H9 (cell line): ENCODE measurements at regions not wholly inside any gene's neighbourhood (a gene's known extent, or its start where the extent isn't known, plus 50 kb on each side); places are given as distances from the start of the nearest gene placed in this dataset.

ENCODE experiments used
- DNase-seq: peaks from one replicate; pipeline ENCODE4 v3.0.0-alpha.2; 2017
- H2AFZ ChIP-seq: one replicate; pipeline ENCODE4 v1.6.1; 2013; ENCODE audit warnings: mild to moderate bottlenecking, low read length, control low read depth, moderate library complexity
- H2AK5ac ChIP-seq: 2 replicates; pipeline ENCODE4 v1.6.1; 2013; ENCODE audit warnings: low read length, control low read depth, mixed read lengths; ENCODE audit not compliant: insufficient read length
- H2BK120ac ChIP-seq: one replicate; pipeline ENCODE4 v1.6.1; 2013; ENCODE audit warnings: low read depth, mild to moderate bottlenecking, low read length, control low read depth, inconsistent platforms; ENCODE audit not compliant: poor library complexity, severe bottlenecking
- H2BK12ac ChIP-seq: 2 replicates; pipeline ENCODE4 v1.6.1; 2013; ENCODE audit warnings: low read length, control low read depth, mixed read lengths, low read depth; ENCODE audit not compliant: insufficient read length
- H2BK15ac ChIP-seq: 2 replicates; pipeline ENCODE4 v1.6.1; 2013; ENCODE audit warnings: low read depth, low read length, control low read depth
- H2BK20ac ChIP-seq: one replicate; pipeline ENCODE4 v1.6.1; 2013; ENCODE audit warnings: low read depth, mild to moderate bottlenecking, low read length, control low read depth, inconsistent platforms; ENCODE audit not compliant: poor library complexity, severe bottlenecking
- H2BK5ac ChIP-seq: 2 replicates; pipeline ENCODE4 v1.6.1; 2013; ENCODE audit warnings: low read length, control low read depth, mixed read lengths; ENCODE audit not compliant: insufficient read length
- H3K14ac ChIP-seq: 2 replicates; pipeline ENCODE4 v1.6.1; 2013; ENCODE audit warnings: low read length, control low read depth; ENCODE audit not compliant: insufficient read depth
- H3K18ac ChIP-seq: 2 replicates; pipeline ENCODE4 v1.6.1; 2013; ENCODE audit warnings: low read depth, mild to moderate bottlenecking, mixed read lengths, low read length, control low read depth; ENCODE audit not compliant: insufficient read length
- H3K23ac ChIP-seq: 2 replicates; pipeline ENCODE4 v1.6.1; 2013; ENCODE audit warnings: low read length, control low read depth, mixed read lengths, low read depth; ENCODE audit not compliant: insufficient read length
- H3K23me2 ChIP-seq: 2 replicates; pipeline ENCODE4 v1.6.1; 2013; ENCODE audit warnings: low read depth, mild to moderate bottlenecking, mixed read lengths, low read length, control low read depth; ENCODE audit not compliant: insufficient read length, poor library complexity, severe bottlenecking
- H3K27ac ChIP-seq: 2 replicates; pipeline ENCODE4 v1.5.1; 2013; ENCODE audit warnings: low read length, control low read depth, mixed read lengths, low read depth; ENCODE audit not compliant: insufficient read length
- H3K27me3 ChIP-seq: 2 replicates; pipeline ENCODE4 v1.6.1; 2013; ENCODE audit warnings: low read length, control low read depth, inconsistent platforms; ENCODE audit not compliant: insufficient read depth
- H3K4ac ChIP-seq: 2 replicates; pipeline ENCODE4 v1.6.1; 2013; ENCODE audit warnings: low read depth, mild to moderate bottlenecking, control low read depth, inconsistent platforms, low read length, moderate library complexity
- H3K4me1 ChIP-seq: 2 replicates; pipeline ENCODE4 v1.6.1; 2013; ENCODE audit warnings: low read length, control low read depth, inconsistent platforms; ENCODE audit not compliant: insufficient read depth
- H3K4me2 ChIP-seq: 2 replicates; pipeline ENCODE4 v1.6.1; 2013; ENCODE audit warnings: low read length, control low read depth, mixed read lengths; ENCODE audit not compliant: insufficient read length, insufficient read depth
- H3K56ac ChIP-seq: 2 replicates; pipeline ENCODE4 v1.6.1; 2013; ENCODE audit warnings: low read depth, mild to moderate bottlenecking, mixed read lengths, low read length, control low read depth; ENCODE audit not compliant: insufficient read length
- H3K79me1 ChIP-seq: 2 replicates; pipeline ENCODE4 v1.6.1; 2013; ENCODE audit warnings: low read depth, mild to moderate bottlenecking, moderate library complexity, low read length, control low read depth, inconsistent platforms; ENCODE audit not compliant: insufficient read depth, poor library complexity, severe bottlenecking
- H3K79me2 ChIP-seq: 2 replicates; pipeline ENCODE4 v1.6.1; 2013; ENCODE audit warnings: low read length, control low read depth, inconsistent platforms; ENCODE audit not compliant: insufficient read depth
- H3K9ac ChIP-seq: 2 replicates; pipeline ENCODE4 v1.6.1; 2013; ENCODE audit warnings: low read length, control low read depth, mixed read lengths; ENCODE audit not compliant: insufficient read length; ENCODE audit errors: extremely low read depth
- H3K9me3 ChIP-seq: one replicate; pipeline ENCODE4 v1.6.1; 2013; ENCODE audit warnings: low read depth, low read length, inconsistent platforms; ENCODE audit not compliant: control insufficient read depth
- H3T11ph ChIP-seq: one replicate; pipeline ENCODE4 v1.6.1; 2013; ENCODE audit warnings: mild to moderate bottlenecking, low read length, control low read depth, inconsistent platforms
- H4K20me1 ChIP-seq: one replicate; pipeline ENCODE4 v1.6.1; 2013; ENCODE audit not compliant: control insufficient read depth, insufficient read length, insufficient read depth
- H4K5ac ChIP-seq: 2 replicates; pipeline ENCODE4 v1.6.1; 2013; ENCODE audit warnings: low read depth, mild to moderate bottlenecking, mixed read lengths, low read length, control low read depth; ENCODE audit not compliant: insufficient read length
- H4K8ac ChIP-seq: replicated peaks from 2 replicates; pipeline ENCODE4 v1.6.1; 2013; ENCODE audit warnings: low read length, control low read depth, mixed read lengths, low read depth; ENCODE audit not compliant: insufficient read length
- H4K91ac ChIP-seq: 2 replicates; pipeline ENCODE4 v1.6.1; 2013; ENCODE audit warnings: low read depth, mild to moderate bottlenecking, moderate library complexity, mixed read lengths, low read length, control low read depth; ENCODE audit not compliant: insufficient read length
- H3K27ac Mint-ChIP-seq, 3 experiments: 2 replicates in 2 of 3; 3 replicates in 1 of 3; pipeline ENCODE4 v1.8.0; 2020 to 2021; ENCODE audit warnings: mixed read lengths in 3 of 3, mild to moderate bottlenecking in 1 of 3, moderate library complexity in 1 of 3
- H3K27me3 Mint-ChIP-seq: 2 replicates; pipeline ENCODE4 v1.8.0; 2021; ENCODE audit warnings: low read depth, mild to moderate bottlenecking, moderate library complexity, mixed read lengths
- H3K36me3 Mint-ChIP-seq, 3 experiments: 2 replicates in 2 of 3; 3 replicates in 1 of 3; pipeline ENCODE4 v1.8.0; 2020 to 2021; ENCODE audit warnings: low read depth in 3 of 3, mixed read lengths in 3 of 3; ENCODE audit not compliant: insufficient read depth in 1 of 3
- H3K4me1 Mint-ChIP-seq, 2 experiments: 2 replicates each; pipeline ENCODE4 v1.8.0; 2020; ENCODE audit warnings: mixed read lengths in 2 of 2
- H3K4me3 Mint-ChIP-seq, 2 experiments: 2 replicates in 1 of 2; 3 replicates in 1 of 2; pipeline ENCODE4 v1.8.0; 2020 to 2021; ENCODE audit warnings: mild to moderate bottlenecking in 2 of 2, mixed read lengths in 2 of 2, moderate library complexity in 1 of 2
- H3K9me3 Mint-ChIP-seq, 2 experiments: 2 replicates in 1 of 2; 3 replicates in 1 of 2; pipeline ENCODE4 v1.8.0; 2020; ENCODE audit warnings: mild to moderate bottlenecking in 2 of 2, mixed read lengths in 2 of 2, moderate library complexity in 1 of 2
- WGBS: extraction: QIAGEN DNeasy Blood & Tissue Kit; methylation state at CpG from one replicate; pipeline ENCODE4 v1.1.7; 2013; ENCODE audit warnings: missing lambda C conversion rate, low lambda C conversion rate, mixed read lengths; ENCODE audit not compliant: insufficient read length; ENCODE audit errors: extremely low coverage; 5-methylcytosine and 5-hydroxymethylcytosine counted together
- TF ChIP-seq, protein P1 (sequence below): fragments of 200-600 bp; sonication (generic); conservative IDR thresholded peaks from 3 replicates; pipeline ENCODE4 v1.8.0; 2021; ENCODE audit warnings: antibody characterized with exemption, mild to moderate bottlenecking

DNA sequence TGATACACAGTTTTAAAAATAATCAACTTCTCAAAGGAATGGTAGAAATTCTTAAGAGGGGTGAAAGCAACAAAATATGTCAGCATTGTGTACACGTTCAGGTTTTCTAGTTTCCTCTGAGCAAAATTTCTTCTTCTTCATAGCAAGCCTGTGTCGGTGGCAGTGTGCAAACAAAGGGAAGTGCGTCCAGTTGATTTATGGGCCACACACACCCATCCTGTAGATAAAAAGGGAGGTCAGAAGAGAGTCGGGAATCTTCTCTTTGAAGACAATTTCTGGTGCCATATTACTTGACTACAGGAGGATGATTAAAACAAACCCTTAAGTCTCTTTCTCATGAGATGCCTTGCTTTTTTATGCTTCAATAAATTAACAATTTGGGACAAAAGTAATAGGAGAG lies 484.1 kb upstream of the SALL1 start:
- H3K14ac ChIP-seq: no peak overlapping the region
- Mint-ChIP-seq H3K27ac (no peak overlapping the region), H3K4me3 (no peak overlapping the region), H3K9me3 (peaks cover 0 to 3% of the 10 kb centered on the region in 2 experiments; a peak in 3 of 5 replicates), H3K4me1 (peaks cover 41 to 47% of the 10 kb centered on the region in 2 experiments), H3K27me3 (peaks cover 91% of the 10 kb centered on the region), H3K36me3 (peaks cover 0 to 5% (median 0%) of the 10 kb centered on the region in 3 experiments; a peak in 3 of 7 replicates)
- no peak overlapping the region for H3K23ac ChIP-seq
- H3K79me1 ChIP-seq: no peaks in the 10 kb centered on the region
- no peak overlapping the region for H3K56ac ChIP-seq
- no peak overlapping the region for H2BK120ac ChIP-seq
- no peak for DNase-seq
- H3T11ph ChIP-seq: no peak overlapping the region
- TF ChIP-seq, protein P1, sequence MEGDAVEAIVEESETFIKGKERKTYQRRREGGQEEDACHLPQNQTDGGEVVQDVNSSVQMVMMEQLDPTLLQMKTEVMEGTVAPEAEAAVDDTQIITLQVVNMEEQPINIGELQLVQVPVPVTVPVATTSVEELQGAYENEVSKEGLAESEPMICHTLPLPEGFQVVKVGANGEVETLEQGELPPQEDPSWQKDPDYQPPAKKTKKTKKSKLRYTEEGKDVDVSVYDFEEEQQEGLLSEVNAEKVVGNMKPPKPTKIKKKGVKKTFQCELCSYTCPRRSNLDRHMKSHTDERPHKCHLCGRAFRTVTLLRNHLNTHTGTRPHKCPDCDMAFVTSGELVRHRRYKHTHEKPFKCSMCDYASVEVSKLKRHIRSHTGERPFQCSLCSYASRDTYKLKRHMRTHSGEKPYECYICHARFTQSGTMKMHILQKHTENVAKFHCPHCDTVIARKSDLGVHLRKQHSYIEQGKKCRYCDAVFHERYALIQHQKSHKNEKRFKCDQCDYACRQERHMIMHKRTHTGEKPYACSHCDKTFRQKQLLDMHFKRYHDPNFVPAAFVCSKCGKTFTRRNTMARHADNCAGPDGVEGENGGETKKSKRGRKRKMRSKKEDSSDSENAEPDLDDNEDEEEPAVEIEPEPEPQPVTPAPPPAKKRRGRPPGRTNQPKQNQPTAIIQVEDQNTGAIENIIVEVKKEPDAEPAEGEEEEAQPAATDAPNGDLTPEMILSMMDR: no peak
- WGBS: no CpG with 5 or more reads among the region's 4 CpGs
- H3K27ac ChIP-seq: no peak overlapping the region
- no peak overlapping the region for H3K4me2 ChIP-seq
- no peaks in the 10 kb centered on the region for H3K9me3 ChIP-seq
- no peak overlapping the region for H2BK20ac ChIP-seq
- H3K23me2 ChIP-seq: no peaks in the 10 kb centered on the region
- peaks cover 12% of the 10 kb centered on the region for H3K4me1 ChIP-seq
- no peak overlapping the region for H3K9ac ChIP-seq
- no peak overlapping the region for H3K4ac ChIP-seq
- H4K20me1 ChIP-seq: no peaks in the 10 kb centered on the region
- H3K79me2 ChIP-seq: no peaks in the 10 kb centered on the region
- no peak overlapping the region for H2AK5ac ChIP-seq
- no peak overlapping the region for H2BK15ac ChIP-seq
- no peak overlapping the region for H2AFZ ChIP-seq
- H4K5ac ChIP-seq: no peak overlapping the region
- no peak overlapping the region for H4K8ac ChIP-seq
- peaks cover 4% of the 10 kb centered on the region; the same call in 1 of the 2 replicates for H3K27me3 ChIP-seq
- H3K18ac ChIP-seq: no peak overlapping the region
- H2BK5ac ChIP-seq: no peak overlapping the region
- H4K91ac ChIP-seq: no peak overlapping the region
- H2BK12ac ChIP-seq: no peak overlapping the region
